Transverse colon (tissue), 4 donors: ENCODE measurements at regions not wholly inside any gene's neighbourhood (a gene's known extent, or its start where the extent isn't known, plus 50 kb on each side); places are given as distances from the start of the nearest gene placed in this dataset.

Source experiments
- DNase-seq: peaks from one replicate; pipeline ENCODE4 v3.0.0-alpha.2; 2019
- H3K27ac ChIP-seq, 4 donors: fragments of 200-600 bp; sonication (generic); 2 replicates each; pipeline ENCODE4 v1.5.1; 2016 to 2018; ENCODE audit warnings: inconsistent platforms in 4 of 4
- H3K27me3 ChIP-seq: fragments of 200-600 bp; sonication (generic); 2 replicates; pipeline ENCODE4 v1.5.1; 2017; ENCODE audit warnings: inconsistent platforms
- H3K36me3 ChIP-seq, 4 donors: fragments of 200-600 bp; sonication (generic); 2 replicates each; pipeline ENCODE4 v1.5.1; 2017 to 2019; ENCODE audit warnings: inconsistent platforms in 4 of 4
- H3K4me1 ChIP-seq, 4 donors: fragments of 200-600 bp; sonication (generic); 2 replicates each; pipeline ENCODE4 v1.5.1; 2017 to 2020; ENCODE audit warnings: inconsistent platforms in 4 of 4
- H3K4me3 ChIP-seq, 4 donors: fragments of 200-600 bp; sonication (generic); 1 replicate in 1 of 4; 2 replicates in 3 of 4; pipeline versions ENCODE4 v1.5.1 to v1.6.1; 2017 to 2019; ENCODE audit warnings: inconsistent platforms in 4 of 4
- H3K9me3 ChIP-seq, 2 donors: fragments of 200-600 bp; sonication (generic); 2 replicates each; pipeline ENCODE4 v1.5.1; 2017 to 2019; ENCODE audit warnings: inconsistent platforms in 2 of 2
- CTCF ChIP-seq, 5 experiments: fragments of 200-600 bp in 3 of 5; fragments of 450-650 bp in 2 of 5; sonication (generic) in 3 of 5; IDR thresholded peaks; 1 replicate in 2 of 5; 2 replicates in 3 of 5; pipeline ENCODE4 v1.5.1; 2016 to 2017; ENCODE audit warnings: antibody characterized with exemption in 5 of 5, inconsistent platforms in 3 of 5, mild to moderate bottlenecking in 2 of 5, moderate library complexity in 1 of 5
- EP300 ChIP-seq: sonication (generic); formaldehyde crosslinking; IDR thresholded peaks from one replicate; pipeline ENCODE4 v1.6.1; 2017; ENCODE audit warnings: antibody characterized with exemption, low read depth
- POLR2A ChIP-seq: fragments of 450-650 bp; IDR thresholded peaks from one replicate; pipeline ENCODE4 v1.6.1; 2016; ENCODE audit warnings: antibody characterized with exemption, mild to moderate bottlenecking, moderate library complexity
- POLR2AphosphoS5 ChIP-seq, 3 donors: sonication (generic); formaldehyde crosslinking; IDR thresholded peaks; one replicate each; pipeline ENCODE4 v1.6.1; 2016; ENCODE audit warnings: antibody characterized with exemption in 3 of 3
- WGBS, 2 donors: methylation state at CpG; one replicate each; pipeline ENCODE4 v1.1.5; 2018; ENCODE audit warnings: low coverage in 1 of 2; 5-methylcytosine and 5-hydroxymethylcytosine counted together
- in situ Hi-C, 4 donors: fragments of 200-750 bp; cut with MboI; loops; one replicate each; pipeline versions ENCODE4 v1.15.0 to v1.15.1; 2017; ENCODE audit warnings: low sequenced_read_pairs in 3 of 4, low pct_ligation_motif_present in 1 of 4, low pct_unique_long_range_greater_than_20kb in 1 of 4
- intact Hi-C: fragments of 100-400 bp; cut with DNase I; formaldehyde crosslinking; loops from one replicate; pipeline ENCODE4 v1.15.1; 2023; ENCODE audit warnings: low total_unique reads

GRCh38 chrX:65607070-65607742 lies 60.2 kb upstream of the MSN start:
- Histone ChIP-seq H3K27me3 (no peaks in the 10 kb centered on the region), H3K4me1 (peaks cover 0 to 6% (median 0%) of the 10 kb centered on the region in 4 donors), H3K27ac (no peak overlapping the region), H3K4me3 (no peak overlapping the region), H3K36me3 (no peaks in the 10 kb centered on the region), H3K9me3 (no peaks in the 10 kb centered on the region)
- 73% methylated on average over 3 of the region's 3 CpGs; no CpG with 5 or more reads in 1 of the 2 donors for WGBS, 2 donors
- TF ChIP-seq CTCF (IDR thresholded peaks at IDR 0.05) (no peak), EP300 (no peak)
- intact Hi-C loops: no loop called here
- DNase-seq: no peak
- in situ Hi-C loops: no loop called here

- intact Hi-C loops: no loop called here
- Histone ChIP-seq H3K27me3 (no peaks in the 10 kb centered on the region), H3K4me1 (peaks cover 2 to 18% (median 5%) of the 10 kb centered on the region in 4 donors), H3K36me3 (no peaks in the 10 kb centered on the region), H3K9me3 (no peaks in the 10 kb centered on the region), H3K4me3 (no peak overlapping the region), H3K27ac (peak overlapping the region; percentile 58 to 78 (median 72))
- in situ Hi-C loops: no loop called here
- 89 to 100% methylated on average over 1 to 2 of the region's 2 CpGs for WGBS, 2 donors
- DNase-seq: no peak
- TF ChIP-seq POLR2AphosphoS5 (IDR thresholded peaks at IDR 0.05) (no peak), CTCF (IDR thresholded peaks at IDR 0.05) (no peak), POLR2A (no peak), EP300 (no peak)
Observed at GRCh38 chrX:65602221-65602560, 65.3 kb upstream of the MSN start.

DNA sequence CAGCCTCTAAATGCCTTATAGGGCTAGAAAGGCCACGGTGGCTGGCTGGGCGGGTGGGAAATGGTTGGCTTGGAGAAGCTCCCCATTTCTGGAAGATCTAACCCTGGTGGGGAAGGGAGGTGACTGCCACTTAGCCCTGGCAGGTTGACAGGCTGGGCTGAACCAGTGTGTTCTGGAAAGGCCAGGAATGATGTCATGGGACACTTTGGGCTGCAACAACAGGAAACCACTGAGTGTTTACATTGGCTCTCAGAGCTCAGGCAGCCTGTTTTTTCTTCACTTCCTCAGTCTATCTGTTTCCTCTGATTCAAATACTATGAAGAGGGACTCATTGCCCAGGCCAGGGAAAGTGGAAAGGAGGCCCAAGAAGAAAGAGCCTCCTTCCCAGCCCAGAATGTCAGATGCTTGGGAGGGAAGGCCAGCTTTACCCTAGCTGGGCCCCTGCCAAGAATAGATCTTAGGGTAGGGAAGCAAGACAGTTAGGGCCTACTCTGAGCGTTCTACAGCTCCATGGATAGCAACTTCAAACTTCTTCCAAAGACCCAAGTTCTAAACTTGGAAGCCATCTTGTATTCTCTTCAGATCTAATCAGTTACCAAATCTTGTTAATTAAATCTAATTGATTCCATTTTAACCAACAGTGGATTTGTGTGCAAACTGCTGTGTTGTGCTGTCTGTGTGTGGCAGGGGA lies 65.8 kb upstream of the MSN start:
- 76% methylated on average over 3 of the region's 3 CpGs; no CpG with 5 or more reads in 1 of the 2 donors for WGBS, 2 donors
- H3K4me3 ChIP-seq: no peak overlapping the region
- H3K36me3 ChIP-seq: no peaks in the 10 kb centered on the region
- H3K4me1 ChIP-seq: peaks cover 2 to 18% (median 5%) of the 10 kb centered on the region in 4 donors
- H3K9me3 ChIP-seq: no peaks in the 10 kb centered on the region
- intact Hi-C loops: no loop called here
- DNase-seq: peak; percentile 73
- no peaks in the 10 kb centered on the region for H3K27me3 ChIP-seq
- TF ChIP-seq POLR2AphosphoS5 (IDR thresholded peaks at IDR 0.05) (peak; percentile 20 to 58 (median 51)), POLR2A (no peak), CTCF (IDR thresholded peaks at IDR 0.05) (peak in 1 of 5 experiments; percentile 31), EP300 (no peak)
- in situ Hi-C loops: no loop called here
- H3K27ac ChIP-seq: peak overlapping the region; percentile 58 to 78 (median 74)

DNA sequence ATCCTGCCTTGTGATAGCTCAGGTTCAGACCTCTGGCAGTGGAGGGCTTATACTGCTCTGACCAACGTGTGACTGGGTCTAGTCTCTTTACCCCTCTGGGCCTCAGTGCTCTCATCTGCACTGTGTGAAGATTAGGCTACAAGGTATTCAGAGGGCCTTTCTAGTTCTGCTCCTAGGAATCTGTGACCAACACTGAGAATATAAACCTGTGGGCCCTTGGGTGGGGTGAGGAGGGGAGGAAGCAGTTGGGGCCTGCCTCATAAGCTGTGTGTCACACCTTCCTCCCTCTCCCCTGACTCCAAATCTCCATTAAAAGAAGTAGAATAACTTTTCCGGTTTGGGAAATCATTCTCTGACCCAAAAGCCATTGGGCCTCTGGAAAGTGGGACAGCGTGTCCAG lies 66.3 kb upstream of the MSN start:
- H3K4me1 ChIP-seq: peaks cover 3 to 23% (median 6%) of the 10 kb centered on the region in 4 donors
- H3K27me3 ChIP-seq: no peaks in the 10 kb centered on the region
- WGBS, 2 donors: 64% methylated on average over 3 of the region's 3 CpGs; no CpG with 5 or more reads in 1 of the 2 donors
- H3K27ac ChIP-seq: peak overlapping the region; percentile 58 to 78 (median 74)
- intact Hi-C loops: no loop called here
- H3K36me3 ChIP-seq: no peaks in the 10 kb centered on the region
- H3K4me3 ChIP-seq: no peak overlapping the region
- H3K9me3 ChIP-seq: no peaks in the 10 kb centered on the region
- no peak for TF ChIP-seq POLR2A
- TF ChIP-seq POLR2AphosphoS5 (IDR thresholded peaks at IDR 0.05): no peak
- no peak for TF ChIP-seq EP300
- no peak for TF ChIP-seq CTCF (IDR thresholded peaks at IDR 0.05)
- in situ Hi-C loops: no loop called here
- DNase-seq: no peak
